Osteocyte (in vitro differentiated cells): ENCODE measurements at regions not wholly inside any gene's neighbourhood (a gene's known extent, or its start where the extent isn't known, plus 50 kb on each side); places are given as distances from the start of the nearest gene placed in this dataset.

Experiments used
- DNase-seq: peaks from one replicate; pipeline ENCODE4 v3.0.0; 2021; ENCODE audit warnings: mixed read lengths; ENCODE audit not compliant: unreplicated experiment; ENCODE audit errors: extremely low spot score
- H3K27ac Mint-ChIP-seq: one replicate; pipeline ENCODE4 v1.8.0; 2021; ENCODE audit warnings: mild to moderate bottlenecking, mixed read lengths; ENCODE audit not compliant: unreplicated experiment
- H3K27me3 Mint-ChIP-seq: one replicate; pipeline ENCODE4 v1.8.0; 2021; ENCODE audit warnings: mixed read lengths; ENCODE audit not compliant: unreplicated experiment
- H3K36me3 Mint-ChIP-seq: one replicate; pipeline ENCODE4 v1.8.0; 2021; ENCODE audit warnings: mixed read lengths; ENCODE audit not compliant: unreplicated experiment
- H3K4me1 Mint-ChIP-seq: one replicate; pipeline ENCODE4 v1.8.0; 2021; ENCODE audit warnings: mixed read lengths; ENCODE audit not compliant: unreplicated experiment
- H3K4me3 Mint-ChIP-seq: one replicate; pipeline ENCODE4 v1.8.0; 2021; ENCODE audit warnings: mild to moderate bottlenecking, moderate library complexity, mixed read lengths; ENCODE audit not compliant: unreplicated experiment
- H3K9me3 Mint-ChIP-seq: one replicate; pipeline ENCODE4 v1.8.0; 2021; ENCODE audit warnings: mixed read lengths; ENCODE audit not compliant: unreplicated experiment
- CTCF ChIP-seq: fragments of 200-600 bp; sonication (generic); IDR thresholded peaks from 2 replicates; pipeline ENCODE4 v1.5.0; 2021; ENCODE audit warnings: antibody characterized with exemption, mild to moderate bottlenecking, moderate library complexity

- H3K9me3 Mint-ChIP-seq, result peaks cover 32% of the 10 kb centered on the region
- H3K4me3 Mint-ChIP-seq, result no peak overlapping the region
- H3K4me1 Mint-ChIP-seq, result no peaks in the 10 kb centered on the region
- no peak for DNase-seq
- no peaks in the 10 kb centered on the region for H3K27me3 Mint-ChIP-seq
- no peak overlapping the region for H3K27ac Mint-ChIP-seq
- TF ChIP-seq CTCF, result no peak
- H3K36me3 Mint-ChIP-seq, result no peaks in the 10 kb centered on the region
Measured at GRCh38 chrX:149157976-149158375, 347.1 kb downstream of the IDS start.

GRCh38 chrX:149152941-149153340 lies 352.2 kb downstream of the IDS start:
- H3K4me1 Mint-ChIP-seq, result no peaks in the 10 kb centered on the region
- TF ChIP-seq CTCF, result no peak
- no peak overlapping the region for H3K27ac Mint-ChIP-seq
- no peaks in the 10 kb centered on the region for H3K36me3 Mint-ChIP-seq
- H3K4me3 Mint-ChIP-seq, result no peak overlapping the region
- DNase-seq, result no peak
- no peaks in the 10 kb centered on the region for H3K27me3 Mint-ChIP-seq
- H3K9me3 Mint-ChIP-seq, result peaks cover 13% of the 10 kb centered on the region

- no peak for TF ChIP-seq CTCF
- H3K4me3 Mint-ChIP-seq, result no peak overlapping the region
- no peak for DNase-seq
- no peak overlapping the region for H3K27ac Mint-ChIP-seq
- no peaks in the 10 kb centered on the region for H3K27me3 Mint-ChIP-seq
- no peaks in the 10 kb centered on the region for H3K36me3 Mint-ChIP-seq
- H3K4me1 Mint-ChIP-seq, result no peaks in the 10 kb centered on the region
- peaks cover 18% of the 10 kb centered on the region for H3K9me3 Mint-ChIP-seq
Measured at GRCh38 chrX:149151805-149152757, 353.0 kb downstream of the IDS start.

- H3K36me3 Mint-ChIP-seq, result no peaks in the 10 kb centered on the region
- peaks cover 23% of the 10 kb centered on the region for H3K9me3 Mint-ChIP-seq
- no peak for TF ChIP-seq CTCF
- H3K27ac Mint-ChIP-seq, result no peak overlapping the region
- no peak for DNase-seq
- no peak overlapping the region for H3K4me3 Mint-ChIP-seq
- H3K27me3 Mint-ChIP-seq, result no peaks in the 10 kb centered on the region
- H3K4me1 Mint-ChIP-seq, result no peaks in the 10 kb centered on the region
Measured at GRCh38 chrX:149145845-149146285, 359.2 kb downstream of the IDS start.

GRCh38 chrX:149131774-149132173 lies 373.3 kb downstream of the IDS start:
- H3K9me3 Mint-ChIP-seq, result peaks cover 16% of the 10 kb centered on the region

More at GRCh38 chrX:149131774-149132173, 373.3 kb downstream of the IDS start:
- TF ChIP-seq CTCF, result no peak
- no peaks in the 10 kb centered on the region for H3K36me3 Mint-ChIP-seq
- H3K27ac Mint-ChIP-seq, result no peak overlapping the region
- no peak for DNase-seq
- no peaks in the 10 kb centered on the region for H3K27me3 Mint-ChIP-seq
- H3K4me3 Mint-ChIP-seq, result no peak overlapping the region
- no peaks in the 10 kb centered on the region for H3K4me1 Mint-ChIP-seq
